ENCODE measurements at regions not wholly inside any gene's neighbourhood (a gene's known extent, or its start where the extent isn't known, plus 50 kb on each side); places are given as distances from the start of the nearest gene placed in this dataset.

GRCh38 chrX:142661696-142662095, 364.0 kb upstream of the SPANXN4 start:
- TF ChIP-seq ATF6 (CRISPR knock-in tag; conservative IDR thresholded peaks at IDR 0.05) = no peak
- TF ChIP-seq CC2D1A (CRISPR knock-in tag; IDR thresholded peaks at IDR 0.05) = no peak
- no peak for TF ChIP-seq POLR2AphosphoS5 (IDR thresholded peaks at IDR 0.05; ENCODE audit: low read depth, low read length)
- no peak for TF ChIP-seq PCBP2 (optimal IDR thresholded peaks at IDR 0.05; ENCODE audit: low read depth, low read length, poor library complexity, severe bottlenecking)
- no peak for TF ChIP-seq ZNF839 (CRISPR knock-in tag; IDR thresholded peaks at IDR 0.05; ENCODE audit: borderline replicate concordance)
- no peak for TF ChIP-seq CTCF (CRISPR knock-in tag; IDR thresholded peaks at IDR 0.05)
- TF ChIP-seq FOSL2 (CRISPR knock-in tag; IDR thresholded peaks at IDR 0.05) = no peak

All from HepG2 (cell line).